Esophagus muscularis mucosa (tissue), 4 donors: ENCODE measurements at regions not wholly inside any gene's neighbourhood (a gene's known extent, or its start where the extent isn't known, plus 50 kb on each side); places are given as distances from the start of the nearest gene placed in this dataset.

Experiments used
- CTCF ChIP-seq, 3 experiments: fragments of 200-600 bp in 2 of 3; fragments of 450-650 bp in 1 of 3; sonication (generic) in 2 of 3; IDR thresholded peaks; one replicate each; pipeline ENCODE4 v1.5.1; 2017 to 2019; ENCODE audit warnings: antibody characterized with exemption in 3 of 3, mild to moderate bottlenecking in 2 of 3, moderate library complexity in 1 of 3
- EP300 ChIP-seq: sonication (generic); formaldehyde crosslinking; IDR thresholded peaks from one replicate; pipeline ENCODE4 v1.6.1; 2017; ENCODE audit warnings: antibody characterized with exemption
- POLR2A ChIP-seq: fragments of 450-650 bp; IDR thresholded peaks from one replicate; pipeline ENCODE4 v1.6.1; 2017; ENCODE audit warnings: antibody characterized with exemption, moderate library complexity, mild to moderate bottlenecking, low read depth
- POLR2AphosphoS5 ChIP-seq, 2 donors: sonication (generic); formaldehyde crosslinking; IDR thresholded peaks; one replicate each; pipeline ENCODE4 v1.6.1; 2017; ENCODE audit warnings: antibody characterized with exemption in 2 of 2

DNA sequence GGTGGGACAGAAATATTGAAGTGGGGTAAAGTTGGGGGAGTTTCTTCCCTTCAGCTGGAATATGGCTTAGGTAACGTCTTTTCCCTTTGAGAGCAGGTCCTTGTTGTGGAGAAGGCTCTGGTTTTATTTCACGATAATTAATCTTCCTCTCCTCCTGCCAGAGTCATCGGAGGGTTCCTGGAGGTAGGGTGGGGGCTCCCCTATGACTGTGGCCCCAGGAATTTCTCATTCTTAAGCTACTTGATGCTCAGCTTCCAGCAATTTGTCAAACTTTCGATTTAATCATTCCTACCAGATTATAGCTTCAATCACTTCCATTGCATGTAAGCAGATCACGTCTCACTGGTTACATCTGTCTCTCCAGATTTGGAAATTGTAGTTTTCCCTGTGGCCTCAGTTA lies 242.8 kb upstream of the PLET1 start:
- TF ChIP-seq CTCF (IDR thresholded peaks at IDR 0.05) (no peak), POLR2A (no peak), POLR2AphosphoS5 (IDR thresholded peaks at IDR 0.05) (no peak), EP300 (no peak)
